ENCODE measurements at regions not wholly inside any gene's neighbourhood (a gene's known extent, or its start where the extent isn't known, plus 50 kb on each side); places are given as distances from the start of the nearest gene placed in this dataset.

DNA sequence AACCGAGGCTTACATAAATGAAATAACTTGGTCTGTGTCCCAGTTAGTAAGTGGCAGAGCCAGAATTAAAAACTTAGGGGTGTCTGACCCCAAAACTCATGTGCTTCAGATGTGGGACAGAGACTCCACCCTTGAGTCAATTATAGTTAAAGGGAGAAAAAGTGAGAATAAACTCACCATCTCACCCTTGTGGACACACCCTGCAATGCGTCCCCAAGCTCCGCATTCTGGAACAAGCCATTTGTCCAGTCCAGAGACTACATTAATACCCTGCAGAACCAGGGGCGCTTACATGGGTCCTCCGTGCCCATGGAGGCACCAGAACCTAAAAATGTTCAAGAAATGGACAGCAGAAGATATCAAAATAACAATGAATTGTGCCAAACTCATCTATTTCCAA is 207.0 kb upstream of the ZNF507 start:
- DNase-seq: no peak

GRCh38 chr19:32141840-32142511 is 203.4 kb upstream of the ZNF507 start:
- no peak for DNase-seq

GRCh38 chr19:32146664-32147063 is 198.7 kb upstream of the ZNF507 start:
- DNase-seq: no peak

GRCh38 chr19:32150605-32151004 is 194.8 kb upstream of the ZNF507 start:
- DNase-seq: no peak

DNA sequence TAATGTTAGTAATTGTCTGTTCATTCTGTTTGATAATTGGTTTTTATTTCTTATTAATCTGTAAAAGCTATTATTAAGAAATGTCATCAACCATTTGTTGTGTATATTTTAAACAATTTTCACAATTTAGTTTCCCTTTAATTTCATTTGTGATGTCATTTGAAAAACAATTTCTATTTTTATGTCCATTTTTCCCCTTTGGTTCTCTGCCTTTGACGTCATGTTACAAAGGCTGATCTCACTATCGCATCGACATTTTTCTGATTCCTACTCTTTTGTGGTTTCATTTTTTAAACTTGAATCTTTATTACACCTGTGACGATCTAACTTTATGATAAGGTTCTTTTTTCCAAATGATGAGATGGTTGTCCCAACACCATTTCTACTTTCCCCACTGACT is 191.0 kb upstream of the ZNF507 start:
- no peak for DNase-seq

GRCh38 chr19:32164384-32164992 is 180.9 kb upstream of the ZNF507 start:
- DNase-seq: no peak

GRCh38 chr19:32165141-32165540 is 180.3 kb upstream of the ZNF507 start:
- no peak for DNase-seq

GRCh38 chr19:32165750-32166149 is 179.7 kb upstream of the ZNF507 start:
- no peak for DNase-seq

DNA sequence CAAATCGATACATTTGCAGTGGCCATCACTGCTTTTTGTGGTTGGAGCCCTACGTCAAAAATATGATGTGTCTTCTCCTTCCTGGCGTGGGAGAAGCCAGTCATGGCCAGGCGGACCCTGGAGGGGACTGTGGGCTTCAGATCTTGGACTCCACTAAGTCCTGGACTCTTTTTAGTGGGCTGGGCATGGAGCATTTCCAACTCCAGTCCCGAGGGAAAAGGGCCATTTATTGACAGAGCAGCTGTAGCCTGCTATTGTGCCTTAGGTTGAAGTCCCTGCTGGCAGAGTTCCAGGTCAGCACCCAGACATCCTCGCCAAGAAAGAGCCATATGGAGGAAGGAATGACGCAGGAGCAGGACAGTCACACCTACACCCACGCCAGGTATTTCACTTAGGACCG is 179.2 kb upstream of the ZNF507 start:
- DNase-seq: no peak

- no peak for DNase-seq
Measured at GRCh38 chr19:32168111-32168510, 177.3 kb upstream of the ZNF507 start.

GRCh38 chr19:32168606-32169005 is 176.8 kb upstream of the ZNF507 start:
- no peak for DNase-seq

GRCh38 chr19:32171719-32172151 is 173.7 kb upstream of the ZNF507 start:
- DNase-seq: no peak

- DNase-seq: no peak
Measured at GRCh38 chr19:32172566-32173160, 172.7 kb upstream of the ZNF507 start.

DNA sequence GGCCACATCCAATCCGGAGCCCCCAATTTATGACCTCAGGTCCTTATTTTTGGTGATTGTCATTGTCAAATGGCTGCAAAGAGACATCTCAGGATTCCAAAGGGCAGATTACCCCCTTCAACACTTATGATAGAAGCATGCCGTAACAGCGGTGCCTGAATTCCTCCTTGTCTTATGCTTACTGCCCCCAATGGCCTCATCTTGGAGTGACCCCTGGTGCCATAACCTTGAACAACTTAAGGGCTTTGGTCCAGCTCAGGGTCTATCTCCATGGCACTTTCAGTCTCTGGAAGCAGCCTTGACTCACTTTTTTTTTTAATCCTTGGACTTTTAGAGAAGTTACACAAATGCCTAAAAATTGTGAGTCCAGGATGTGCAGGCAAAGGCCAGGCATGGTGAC is 171.6 kb upstream of the ZNF507 start:
- DNase-seq: no peak

GRCh38 chr19:32174386-32175113 is 170.9 kb upstream of the ZNF507 start:
- DNase-seq: no peak

DNA sequence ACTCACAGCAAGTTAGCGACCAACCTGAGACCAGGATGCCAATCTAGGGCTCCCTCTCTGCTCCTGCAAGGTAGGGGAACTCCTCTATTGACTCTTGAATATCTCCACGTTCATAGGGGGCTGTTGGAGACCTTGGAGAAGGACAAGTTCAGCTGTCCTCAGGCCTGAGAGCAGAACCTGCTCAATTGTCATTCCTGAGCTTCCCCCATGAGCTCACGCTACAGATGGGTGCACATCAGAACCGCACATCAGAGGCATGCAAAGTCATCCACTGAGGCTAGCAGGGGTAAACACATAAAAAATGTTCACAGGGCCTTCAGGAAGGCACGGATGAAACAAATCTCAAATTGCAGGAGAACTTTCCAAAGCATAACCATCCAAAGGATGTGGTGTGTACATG is 168.8 kb upstream of the ZNF507 start:
- no peak for DNase-seq

- no peak for DNase-seq
Measured at GRCh38 chr19:32177686-32178085, 167.7 kb upstream of the ZNF507 start.

DNA sequence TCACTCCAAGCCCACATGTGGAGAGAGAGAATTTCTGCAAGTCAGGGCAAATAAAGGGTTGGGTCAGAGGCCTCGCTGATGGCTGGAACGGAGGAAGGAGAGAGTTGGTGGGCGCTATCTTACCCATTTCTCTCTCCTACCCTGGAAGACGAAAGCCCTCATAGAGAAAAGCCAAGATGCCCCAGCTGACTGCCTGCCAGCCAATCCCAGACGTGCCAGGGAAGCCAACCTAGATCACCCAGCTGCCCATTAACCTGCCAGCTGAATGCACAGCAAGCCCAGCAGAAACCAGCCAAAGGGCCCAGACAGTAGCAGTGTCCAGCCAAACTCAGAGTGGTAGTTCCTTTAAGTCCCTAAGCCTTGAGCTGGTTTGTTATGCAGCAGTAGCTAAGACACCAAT is 167.0 kb upstream of the ZNF507 start:
- no peak for DNase-seq

DNA sequence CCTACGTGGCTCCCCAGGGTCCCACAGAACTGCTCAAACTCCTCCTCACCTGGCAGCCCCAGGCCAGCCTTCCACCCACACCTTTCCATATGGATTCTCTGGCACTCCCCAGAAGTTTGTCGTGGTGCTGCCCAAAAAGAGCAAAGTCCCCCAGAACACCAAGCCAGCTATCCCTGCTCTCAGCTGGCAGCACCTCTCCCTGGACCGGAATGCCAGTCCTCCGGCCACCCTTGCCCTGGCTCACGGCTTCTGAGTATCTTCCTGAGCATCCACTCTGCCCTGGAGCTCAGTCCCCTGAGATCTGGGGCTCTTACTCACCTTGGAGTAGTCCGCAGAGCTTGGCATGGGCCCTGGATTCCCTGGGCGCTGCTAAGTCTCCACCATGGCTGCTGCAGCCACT is 166.5 kb upstream of the ZNF507 start:
- DNase-seq: no peak

GRCh38 chr19:32181216-32181920 is 164.0 kb upstream of the ZNF507 start:
- DNase-seq: no peak

DNA sequence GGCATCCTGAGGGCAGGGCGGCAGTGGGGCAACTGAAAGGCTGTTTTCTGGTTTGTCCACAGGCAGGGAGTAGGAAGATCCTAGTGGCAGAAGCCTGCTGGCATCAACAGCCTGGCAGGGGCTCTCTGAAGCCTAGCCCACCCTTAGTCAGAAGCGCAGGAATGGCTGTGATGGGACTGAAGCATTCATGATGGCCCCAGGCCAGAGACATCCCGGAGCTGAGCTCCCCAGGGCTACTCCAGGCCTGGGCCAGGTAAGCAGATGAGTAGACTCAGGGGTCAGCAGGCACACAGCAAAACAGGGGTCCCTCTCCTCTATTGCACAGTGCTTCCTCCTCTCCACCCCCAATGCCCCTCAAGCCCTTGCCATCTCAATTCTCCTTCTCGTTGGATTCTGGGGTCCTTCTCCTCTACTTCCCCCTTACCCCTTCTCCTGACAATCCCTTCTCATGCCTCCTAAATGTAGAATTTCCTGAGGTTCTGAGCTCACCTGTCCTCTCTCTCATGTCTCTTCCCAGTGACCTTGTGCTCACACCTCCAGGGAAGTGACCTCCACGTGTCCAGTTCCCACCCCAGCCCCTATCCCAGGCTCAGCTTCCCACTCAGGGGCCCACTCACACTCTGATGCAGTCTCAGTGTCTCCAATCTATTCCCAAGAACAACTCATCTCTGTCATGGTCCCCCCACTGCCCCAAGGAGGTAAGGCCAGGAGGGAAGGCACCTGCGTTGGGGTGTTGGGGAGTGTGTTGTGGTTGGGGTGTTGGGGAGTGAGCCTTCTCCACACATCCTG is 158.7 kb upstream of the ZNF507 start:
- DNase-seq: no peak

DNA sequence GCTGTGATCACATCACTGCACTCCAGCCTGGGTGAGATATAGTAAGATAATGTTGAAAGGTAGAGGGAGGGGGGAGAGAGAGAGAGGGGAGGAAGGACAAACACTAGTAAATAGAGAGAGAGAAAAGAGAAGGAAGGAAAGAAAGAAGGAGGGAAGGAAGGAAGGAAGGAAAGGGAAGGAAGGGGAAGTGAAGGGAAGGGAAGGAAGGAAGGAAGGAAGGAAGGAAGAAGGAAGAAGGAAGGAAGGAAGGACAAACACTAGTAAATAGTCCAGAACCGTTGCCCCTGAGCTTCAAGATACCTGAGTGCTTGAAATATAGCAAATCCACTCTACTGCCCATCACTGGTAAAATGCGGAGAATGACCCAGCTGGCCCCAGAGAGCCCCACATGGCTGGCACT is 156.5 kb upstream of the ZNF507 start:
- DNase-seq: no peak
